Rectal smooth muscle tissue (tissue), 1 donor: ENCODE measurements at regions not wholly inside any gene's neighbourhood (a gene's known extent, or its start where the extent isn't known, plus 50 kb on each side); places are given as distances from the start of the nearest gene placed in this dataset.
"Not testable (repeated sequence)": the region's sequence is repeated elsewhere in the genome, so short reads cannot be mapped to it uniquely, and the experiment has no call there.

Experiments
- H3K27ac ChIP-seq: one replicate; pipeline ENCODE4 v1.7.0; 2013; ENCODE audit warnings: low read depth, low read length, inconsistent platforms
- H3K27me3 ChIP-seq: one replicate; pipeline ENCODE4 v1.7.0; 2013; ENCODE audit warnings: low read length; ENCODE audit not compliant: control insufficient read depth, insufficient read depth
- H3K36me3 ChIP-seq: one replicate; pipeline ENCODE4 v1.7.0; 2013; ENCODE audit warnings: low read length; ENCODE audit not compliant: control insufficient read depth, insufficient read depth
- H3K4me1 ChIP-seq: one replicate; pipeline ENCODE4 v1.7.0; 2013; ENCODE audit warnings: low read length; ENCODE audit not compliant: control insufficient read depth, insufficient read depth
- H3K4me3 ChIP-seq: one replicate; pipeline ENCODE4 v1.7.0; 2013; ENCODE audit warnings: low read length
- H3K9ac ChIP-seq: one replicate; pipeline ENCODE4 v1.7.0; 2013; ENCODE audit warnings: low read length

DNA sequence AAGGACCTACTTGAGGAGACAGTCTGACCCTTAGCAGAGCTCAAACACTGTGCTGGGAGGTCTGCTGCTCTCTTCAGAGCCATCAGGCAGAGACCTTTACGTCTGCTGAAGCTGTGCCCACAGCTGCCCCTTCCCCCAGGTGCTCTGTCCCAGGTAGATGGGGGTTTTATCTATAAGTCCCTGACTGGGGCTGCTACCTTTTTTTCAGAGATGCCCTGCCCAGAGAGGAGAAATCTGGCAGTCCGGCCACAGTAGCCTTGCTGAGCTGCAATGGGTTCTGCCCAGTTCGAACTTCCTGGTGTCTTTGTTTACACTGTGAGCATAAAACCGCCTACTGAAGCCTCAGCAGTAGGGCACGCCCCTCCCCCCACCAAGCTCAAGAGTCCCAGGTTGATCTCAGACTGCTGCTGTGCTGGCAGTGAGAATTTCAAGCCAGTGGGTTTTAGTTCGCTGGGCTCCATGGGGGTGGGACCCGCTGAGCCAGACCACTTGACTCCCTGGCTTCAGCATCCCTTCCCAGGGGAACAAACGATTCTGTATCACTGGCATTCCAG lies 381.2 kb downstream of the XPNPEP1 start:
- not testable (repeated sequence) for H3K4me1 ChIP-seq, H3K27ac ChIP-seq, H3K27me3 ChIP-seq, H3K4me3 ChIP-seq, H3K36me3 ChIP-seq, H3K9ac ChIP-seq

- Histone ChIP-seq H3K9ac (no peak overlapping the region), H3K4me1 (no peaks in the 10 kb centered on the region), H3K27ac (no peak overlapping the region), H3K36me3 (no peaks in the 10 kb centered on the region), H3K4me3 (no peak overlapping the region), H3K27me3 (no peaks in the 10 kb centered on the region)
These were observed 389.1 kb downstream of the XPNPEP1 start for GRCh38 chr10:109534193-109534592.

- Histone ChIP-seq H3K27me3 (no peaks in the 10 kb centered on the region), H3K4me1 (no peaks in the 10 kb centered on the region), H3K36me3 (no peaks in the 10 kb centered on the region), H3K27ac (no peak overlapping the region), H3K9ac (no peak overlapping the region), H3K4me3 (no peak overlapping the region)
These were observed 394.1 kb downstream of the XPNPEP1 start for GRCh38 chr10:109529258-109529657.

- Histone ChIP-seq H3K36me3 (no peaks in the 10 kb centered on the region), H3K27ac (no peak overlapping the region), H3K27me3 (no peaks in the 10 kb centered on the region), H3K4me1 (no peaks in the 10 kb centered on the region), H3K9ac (no peak overlapping the region), H3K4me3 (no peak overlapping the region)
These were observed 405.6 kb downstream of the XPNPEP1 start for GRCh38 chr10:109517748-109518147.

- H3K36me3 ChIP-seq = no peaks in the 10 kb centered on the region
- H3K27ac ChIP-seq = no peak overlapping the region
- no peaks in the 10 kb centered on the region for H3K4me1 ChIP-seq
- H3K4me3 ChIP-seq = no peak overlapping the region
- H3K9ac ChIP-seq = no peak overlapping the region
- H3K27me3 ChIP-seq = no peaks in the 10 kb centered on the region
These were observed 418.9 kb downstream of the XPNPEP1 start for GRCh38 chr10:109504401-109504800.

DNA sequence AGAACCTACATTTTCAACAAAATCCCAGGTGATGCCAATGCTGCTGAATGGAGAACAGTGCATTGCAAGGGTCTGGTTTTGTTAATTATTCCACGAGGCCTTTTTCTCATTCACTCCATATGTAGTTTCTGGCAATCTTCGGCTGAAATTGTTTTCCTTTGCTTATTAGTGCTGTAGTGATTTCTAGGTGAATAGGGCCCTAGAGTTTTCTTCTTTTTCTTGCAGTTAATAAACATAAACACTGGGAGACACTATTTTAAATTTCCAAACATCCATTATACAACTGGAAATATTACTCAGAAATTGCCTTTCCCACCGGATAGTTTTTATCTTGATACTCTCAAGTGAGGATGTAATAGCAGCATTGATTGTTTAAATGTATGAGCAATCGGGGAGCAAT lies 435.6 kb downstream of the XPNPEP1 start:
- Histone ChIP-seq H3K27me3 (no peaks in the 10 kb centered on the region), H3K9ac (no peak overlapping the region), H3K4me1 (no peaks in the 10 kb centered on the region), H3K27ac (no peak overlapping the region), H3K36me3 (no peaks in the 10 kb centered on the region), H3K4me3 (no peak overlapping the region)

DNA sequence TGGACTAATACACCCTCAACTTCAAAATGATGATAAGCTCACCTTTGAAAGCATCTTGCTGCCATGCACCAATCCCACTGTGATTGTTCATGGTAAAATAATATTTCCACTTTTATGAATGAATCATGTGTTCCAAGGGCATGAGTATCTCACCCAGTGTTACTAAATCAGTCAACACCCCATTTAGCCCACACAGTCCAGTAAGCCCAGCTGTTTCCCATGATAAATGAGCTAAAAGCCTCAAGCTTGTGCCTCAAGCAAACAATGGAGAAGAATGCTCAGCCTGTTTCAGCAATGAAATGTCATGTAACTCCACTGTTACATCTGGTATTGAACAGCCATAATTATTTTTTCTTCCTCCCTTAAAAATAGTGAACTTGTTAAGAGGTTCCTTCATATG lies 442.5 kb downstream of the XPNPEP1 start:
- Histone ChIP-seq H3K4me1 (no peaks in the 10 kb centered on the region), H3K4me3 (no peak overlapping the region), H3K9ac (no peak overlapping the region), H3K27me3 (no peaks in the 10 kb centered on the region), H3K27ac (no peak overlapping the region), H3K36me3 (no peaks in the 10 kb centered on the region)

- Histone ChIP-seq H3K4me1 (peaks cover 6% of the 10 kb centered on the region), H3K27ac (no peak overlapping the region), H3K27me3 (no peaks in the 10 kb centered on the region), H3K4me3 (no peak overlapping the region), H3K36me3 (no peaks in the 10 kb centered on the region), H3K9ac (no peak overlapping the region)
These were observed 447.4 kb downstream of the XPNPEP1 start for GRCh38 chr10:109475711-109476421.

DNA sequence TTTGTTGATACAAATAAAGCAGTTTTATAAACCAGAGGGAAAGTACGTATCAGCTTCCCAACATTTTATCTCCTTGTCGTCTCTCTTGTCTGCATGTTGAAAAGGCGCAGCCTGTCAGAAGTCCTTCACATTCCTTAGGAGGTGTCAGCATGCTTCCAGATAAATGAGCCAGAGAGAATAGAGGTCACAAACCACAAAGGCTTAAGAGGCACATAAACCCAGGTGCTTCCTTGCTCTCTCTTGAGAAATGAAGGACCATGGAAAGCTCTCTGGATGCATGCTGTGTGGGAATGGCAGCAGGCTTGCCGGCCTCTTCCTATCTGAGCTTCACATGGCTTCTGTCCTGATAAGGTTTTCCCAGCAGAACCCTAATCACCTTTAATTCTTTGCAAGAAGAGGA lies 448.5 kb downstream of the XPNPEP1 start:
- Histone ChIP-seq H3K27ac (no peak overlapping the region), H3K27me3 (no peaks in the 10 kb centered on the region), H3K4me1 (peaks cover 6% of the 10 kb centered on the region), H3K4me3 (no peak overlapping the region), H3K9ac (no peak overlapping the region), H3K36me3 (no peaks in the 10 kb centered on the region)

DNA sequence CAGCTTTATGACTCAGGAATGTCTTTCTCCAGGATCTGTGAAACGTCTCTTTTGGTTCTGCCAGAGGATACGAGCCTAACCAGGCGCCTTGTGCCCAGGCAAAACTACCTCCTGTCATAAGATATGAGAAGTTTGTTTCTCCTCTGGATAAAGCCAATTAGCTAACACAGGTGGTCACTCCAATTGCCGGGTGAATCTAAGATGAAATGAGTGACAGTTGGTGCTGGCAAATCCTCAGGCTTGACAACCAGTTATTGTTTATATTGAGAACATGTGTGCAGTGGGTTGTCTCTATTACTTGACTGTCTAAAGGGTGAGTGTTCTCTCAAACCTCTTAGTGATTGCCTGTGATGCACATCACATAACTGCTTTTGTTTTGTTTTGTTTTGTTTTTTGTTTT lies 449.1 kb downstream of the XPNPEP1 start:
- H3K9ac ChIP-seq = no peak overlapping the region
- H3K4me1 ChIP-seq = peaks cover 6% of the 10 kb centered on the region
- no peaks in the 10 kb centered on the region for H3K27me3 ChIP-seq
- H3K27ac ChIP-seq = no peak overlapping the region
- H3K4me3 ChIP-seq = no peak overlapping the region
- no peaks in the 10 kb centered on the region for H3K36me3 ChIP-seq

DNA sequence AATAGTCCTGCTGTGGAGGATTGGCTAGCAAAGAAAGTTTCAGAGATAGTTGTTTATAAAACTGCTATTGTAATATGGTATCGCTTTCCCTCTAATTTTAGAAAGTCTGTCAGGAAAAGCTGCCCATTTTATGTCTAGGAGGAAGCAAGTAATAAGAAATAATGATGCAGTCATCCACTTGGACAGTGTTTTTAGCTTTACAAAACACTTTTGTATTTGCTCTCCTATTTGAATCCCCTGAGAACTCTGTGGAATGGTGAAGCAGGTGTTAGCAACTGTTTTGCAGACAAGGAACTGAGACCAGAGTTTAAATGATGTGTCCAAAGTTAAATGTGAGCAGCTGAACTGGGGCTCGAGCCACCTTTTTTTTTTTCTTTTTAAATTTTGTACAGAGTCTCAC lies 455.8 kb downstream of the XPNPEP1 start:
- Histone ChIP-seq H3K27me3 (no peaks in the 10 kb centered on the region), H3K4me1 (peaks cover 3% of the 10 kb centered on the region), H3K27ac (no peak overlapping the region)

GRCh38 chr10:109464949-109465348 lies 458.4 kb downstream of the XPNPEP1 start:
- Histone ChIP-seq H3K36me3 (no peaks in the 10 kb centered on the region), H3K4me3 (no peak overlapping the region), H3K9ac (no peak overlapping the region), H3K4me1 (peaks cover 3% of the 10 kb centered on the region), H3K27me3 (no peaks in the 10 kb centered on the region), H3K27ac (no peak overlapping the region)

More for the DNA sequence above, 455.8 kb downstream of the XPNPEP1 start:
- no peak overlapping the region for H3K9ac ChIP-seq
- H3K4me3 ChIP-seq = no peak overlapping the region
- H3K36me3 ChIP-seq = no peaks in the 10 kb centered on the region

DNA sequence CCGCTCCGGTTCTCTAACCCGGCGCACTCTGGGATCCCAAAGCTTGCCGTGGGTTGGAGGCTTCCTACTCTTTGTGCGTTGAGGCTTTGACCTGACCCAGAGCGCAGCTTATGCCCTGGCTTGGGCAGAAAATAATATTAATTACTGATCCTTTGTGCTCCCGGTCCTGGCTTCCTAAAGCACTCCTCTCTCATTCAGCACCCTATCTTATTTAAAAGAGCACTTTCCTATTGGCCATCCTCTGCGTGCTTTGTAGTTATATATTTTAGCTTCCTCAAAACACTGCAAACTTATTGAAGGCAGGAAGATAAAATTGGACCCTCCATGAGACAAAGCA lies 466.0 kb downstream of the XPNPEP1 start:
- peaks cover 6% of the 10 kb centered on the region for H3K27me3 ChIP-seq
- H3K4me3 ChIP-seq = peak overlapping the region; percentile 17
- no peaks in the 10 kb centered on the region for H3K4me1 ChIP-seq
- H3K9ac ChIP-seq = no peak overlapping the region
- no peak overlapping the region for H3K27ac ChIP-seq
- no peaks in the 10 kb centered on the region for H3K36me3 ChIP-seq
